ENCODE measurements at regions not wholly inside any gene's neighbourhood (a gene's known extent, or its start where the extent isn't known, plus 50 kb on each side); places are given as distances from the start of the nearest gene placed in this dataset.

DNA sequence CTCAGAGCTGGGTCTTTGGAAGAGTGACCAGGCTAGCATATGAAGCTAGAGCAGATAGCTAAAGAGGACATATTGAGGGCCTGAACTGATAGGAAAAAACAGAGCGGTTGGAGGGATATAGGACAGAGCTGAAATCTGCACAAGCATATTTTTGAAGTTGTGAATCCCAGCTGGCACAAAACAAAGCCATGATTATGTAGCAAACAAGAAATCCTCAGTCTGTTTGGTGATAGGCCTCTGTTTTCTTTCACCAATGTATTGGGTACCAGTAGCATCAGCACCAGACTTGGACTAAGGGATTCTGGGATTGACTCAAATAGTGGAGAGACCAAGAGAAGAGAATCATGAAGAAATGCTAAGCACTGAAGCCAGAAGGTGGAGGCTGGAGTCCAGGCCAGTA lies 151.0 kb downstream of the FAM43A start:
- no peak for DNase-seq (ENCODE audit: low read depth, low spot score)

DNA sequence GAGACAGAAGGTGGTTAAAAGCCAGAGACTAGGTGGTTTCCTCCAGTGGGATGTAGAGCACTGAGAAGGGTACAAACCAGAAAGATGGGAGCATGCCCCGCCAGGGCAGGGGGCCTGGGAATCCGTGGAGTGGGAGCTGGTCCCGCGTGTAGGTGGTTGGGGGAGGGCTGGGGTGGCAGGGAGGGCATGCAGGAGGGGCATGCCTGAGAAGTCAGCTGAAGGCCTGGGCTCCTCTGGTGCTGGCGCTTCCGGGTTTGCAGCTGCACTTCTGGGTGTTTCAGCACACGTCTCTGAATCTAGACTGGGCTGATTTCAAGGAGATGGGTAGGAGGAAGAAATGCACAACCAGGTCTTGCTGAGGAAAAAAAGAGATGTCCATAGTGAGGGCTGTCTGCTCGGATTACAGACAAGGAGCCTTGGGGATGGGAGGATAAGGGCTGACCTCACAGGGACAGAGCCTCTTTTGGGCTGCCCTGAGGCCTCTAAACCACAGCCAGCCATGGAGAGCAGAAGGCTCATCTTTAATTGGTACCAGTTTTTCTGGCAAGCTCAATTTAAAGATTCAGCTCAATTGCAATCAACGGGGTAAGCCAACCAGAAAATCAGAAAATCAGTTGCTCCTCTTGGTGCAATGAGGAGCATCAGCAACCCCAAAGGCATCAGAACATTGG lies 151.9 kb downstream of the FAM43A start:
- DNase-seq (ENCODE audit: low read depth, low spot score): no peak

GRCh38 chr3:194838236-194838635 lies 152.6 kb downstream of the FAM43A start:
- no peak for DNase-seq (ENCODE audit: low read depth, low spot score)

DNA sequence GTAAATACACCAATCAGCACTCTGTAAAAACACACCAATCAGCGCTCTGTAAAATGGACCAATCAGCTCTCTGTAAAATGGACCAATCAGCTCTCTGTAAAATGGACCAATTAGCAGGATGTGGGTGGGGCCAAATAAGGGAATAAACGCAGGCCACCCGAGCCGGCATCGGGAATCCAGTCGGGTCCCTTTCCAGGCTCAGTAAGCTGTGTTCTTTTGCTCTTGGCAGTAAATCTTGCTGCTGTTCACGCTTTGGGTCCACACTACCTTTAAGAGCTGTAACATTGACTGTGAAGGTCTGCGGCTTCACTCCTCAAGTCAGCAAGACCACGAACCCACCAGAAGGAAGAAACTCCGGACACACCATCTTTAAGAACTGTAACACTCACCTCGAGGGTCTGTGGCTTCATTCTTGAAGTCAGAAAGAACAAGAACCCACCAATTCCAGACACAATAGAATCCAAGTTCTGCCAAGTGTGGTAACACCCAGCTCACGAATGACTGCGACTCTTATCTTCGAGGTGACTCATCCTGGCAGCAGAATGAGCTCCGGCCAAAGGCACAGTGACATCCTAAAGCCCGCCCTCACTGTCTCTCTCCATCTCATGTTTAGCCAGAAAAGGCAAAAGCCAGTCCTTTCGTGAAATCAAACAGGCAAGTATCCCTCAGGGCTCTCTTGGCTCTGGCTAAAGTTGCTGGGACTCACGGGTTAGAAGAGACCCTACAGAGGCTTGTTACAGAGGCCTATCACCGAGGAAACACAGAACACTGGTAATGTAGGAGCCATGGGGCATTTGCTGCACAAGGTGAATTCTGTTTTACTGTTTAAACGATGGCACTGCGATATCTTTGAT lies 155.2 kb downstream of the FAM43A start:
- peak; percentile 68 for DNase-seq (ENCODE audit: low read depth, low spot score)

DNA sequence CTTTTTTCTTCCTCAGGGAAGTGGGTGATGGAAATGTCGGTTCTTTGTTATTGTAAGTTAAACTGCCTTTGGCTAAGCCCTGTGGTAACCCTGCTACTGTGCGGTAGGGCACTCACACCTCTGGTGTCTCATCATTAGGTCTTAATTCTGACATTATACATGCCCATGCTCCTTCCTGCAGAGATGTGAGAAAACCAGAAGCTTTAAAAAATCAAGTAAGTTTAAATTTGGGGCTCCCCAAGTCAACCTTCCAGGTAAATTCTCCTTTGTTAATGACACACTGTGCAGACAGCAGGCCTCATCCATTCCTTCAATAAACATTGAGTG lies 155.8 kb downstream of the FAM43A start:
- no peak for DNase-seq (ENCODE audit: low read depth, low spot score)

DNA sequence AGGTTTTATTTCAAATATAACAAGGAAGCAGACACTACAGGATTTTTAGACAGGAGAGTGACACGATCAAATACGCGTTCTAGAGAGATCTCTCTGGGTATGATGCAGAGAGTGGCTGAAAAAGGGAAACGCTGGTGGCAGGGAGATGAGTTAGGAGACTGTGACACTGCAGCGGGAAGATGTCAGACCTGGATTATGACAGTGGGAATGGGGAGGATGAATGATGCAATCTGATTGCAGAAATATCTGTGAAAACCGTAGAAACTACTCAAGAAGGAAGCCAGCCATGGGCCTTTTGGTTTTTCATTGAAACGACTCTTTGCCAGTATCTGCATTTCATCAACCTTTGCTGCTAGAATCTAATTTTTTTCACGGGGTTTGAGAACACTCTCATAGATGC lies 157.9 kb downstream of the FAM43A start:
- no peak for DNase-seq (ENCODE audit: low read depth, low spot score)

- no peak for DNase-seq (ENCODE audit: low read depth, low spot score)
These were observed 158.4 kb downstream of the FAM43A start for GRCh38 chr3:194844046-194844445.

GRCh38 chr3:194849166-194849875 lies 163.6 kb downstream of the FAM43A start:
- DNase-seq (ENCODE audit: low read depth, low spot score): no peak

- DNase-seq (ENCODE audit: low read depth, low spot score): no peak
These were observed 165.6 kb downstream of the FAM43A start for GRCh38 chr3:194851254-194851653.

- DNase-seq (ENCODE audit: low read depth, low spot score): no peak
These were observed 166.3 kb downstream of the FAM43A start for GRCh38 chr3:194851941-194852340.

- no peak for DNase-seq (ENCODE audit: low read depth, low spot score)
These were observed 166.7 kb downstream of the FAM43A start for GRCh38 chr3:194852345-194852744.

DNA sequence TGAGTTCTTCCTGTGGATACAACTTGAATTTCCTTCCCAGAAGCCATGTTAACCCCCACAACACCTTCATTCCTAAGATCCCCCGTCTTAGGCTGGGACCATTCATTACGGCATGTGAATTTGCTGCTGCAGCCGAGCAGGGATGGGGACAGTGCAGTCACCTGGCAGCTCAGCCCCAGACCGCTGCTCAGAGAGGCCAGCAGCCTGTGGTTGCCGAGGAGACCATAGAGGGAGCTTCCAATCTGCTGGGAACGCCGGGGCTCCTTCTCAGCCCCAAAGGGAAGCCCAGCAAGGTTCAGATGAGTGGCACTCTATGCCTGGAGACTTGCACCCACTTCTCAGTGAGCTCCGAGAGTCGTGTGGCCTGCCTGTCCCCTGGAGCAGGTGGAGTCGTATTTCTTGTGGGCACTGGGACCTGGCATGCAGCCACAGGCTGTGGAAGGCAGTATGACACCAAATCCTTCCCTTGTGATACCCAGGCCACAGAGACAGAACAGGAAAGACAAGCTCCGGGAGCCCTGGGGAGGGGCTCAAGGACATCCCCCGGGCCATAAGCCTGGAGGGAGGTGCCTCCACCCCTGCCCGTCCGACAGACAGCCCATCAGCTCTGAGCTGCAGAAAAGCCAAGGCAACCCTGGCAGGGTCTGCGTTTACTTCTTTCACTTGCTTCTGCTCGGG lies 167.3 kb downstream of the FAM43A start:
- DNase-seq (ENCODE audit: low read depth, low spot score): peak; percentile 16

GRCh38 chr3:194854206-194854605 lies 168.5 kb downstream of the FAM43A start:
- no peak for DNase-seq (ENCODE audit: low read depth, low spot score)

GRCh38 chr3:194854659-194855390 lies 169.1 kb downstream of the FAM43A start:
- DNase-seq (ENCODE audit: low read depth, low spot score): no peak

DNA sequence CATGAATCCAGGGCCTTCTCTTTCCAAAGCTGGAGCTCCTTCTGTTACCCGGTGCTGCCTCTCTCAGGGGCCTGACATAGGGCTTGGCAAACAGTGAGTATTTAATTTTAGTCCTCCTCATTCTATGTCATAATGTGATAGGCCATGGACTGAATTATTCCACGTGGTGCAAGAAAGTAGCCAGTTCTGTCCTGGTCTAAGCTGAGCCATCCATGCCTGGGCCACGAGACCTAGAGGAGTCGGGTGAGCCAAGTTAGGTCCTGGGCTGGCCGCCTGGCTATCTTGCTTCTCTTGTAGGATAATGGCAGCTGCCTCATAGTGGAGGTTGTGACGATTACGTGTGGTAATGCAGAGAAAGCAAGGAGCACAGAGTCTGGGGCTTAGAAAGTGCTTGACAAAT lies 170.6 kb downstream of the FAM43A start:
- no peak for DNase-seq (ENCODE audit: low read depth, low spot score)

GRCh38 chr3:194857469-194858113 lies 171.9 kb downstream of the FAM43A start:
- DNase-seq (ENCODE audit: low read depth, low spot score): peak; percentile 65

DNA sequence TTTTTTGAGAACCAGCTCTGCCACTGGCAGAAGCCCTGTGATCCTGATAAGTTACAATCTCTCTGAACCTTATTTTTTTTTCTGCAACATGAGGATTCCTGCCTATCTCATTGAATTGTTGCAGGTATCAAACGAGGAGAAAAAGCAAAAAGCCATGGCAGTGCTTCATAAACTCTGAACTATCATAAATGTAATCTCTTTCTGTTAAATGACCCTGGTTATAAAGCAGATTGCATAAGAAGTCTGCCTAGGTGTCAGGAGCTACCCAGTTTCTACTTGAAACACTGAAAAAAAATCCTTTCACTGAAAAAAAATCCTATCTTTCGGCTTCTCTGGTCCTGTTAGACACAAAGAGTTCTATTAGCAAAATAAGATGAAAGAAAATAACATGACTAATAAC lies 172.7 kb downstream of the FAM43A start:
- DNase-seq (ENCODE audit: low read depth, low spot score): no peak

- no peak for DNase-seq (ENCODE audit: low read depth, low spot score)
These were observed 175.0 kb downstream of the FAM43A start for GRCh38 chr3:194860725-194861124.

GRCh38 chr3:194861375-194861774 lies 175.7 kb downstream of the FAM43A start:
- no peak for DNase-seq (ENCODE audit: low read depth, low spot score)

DNA sequence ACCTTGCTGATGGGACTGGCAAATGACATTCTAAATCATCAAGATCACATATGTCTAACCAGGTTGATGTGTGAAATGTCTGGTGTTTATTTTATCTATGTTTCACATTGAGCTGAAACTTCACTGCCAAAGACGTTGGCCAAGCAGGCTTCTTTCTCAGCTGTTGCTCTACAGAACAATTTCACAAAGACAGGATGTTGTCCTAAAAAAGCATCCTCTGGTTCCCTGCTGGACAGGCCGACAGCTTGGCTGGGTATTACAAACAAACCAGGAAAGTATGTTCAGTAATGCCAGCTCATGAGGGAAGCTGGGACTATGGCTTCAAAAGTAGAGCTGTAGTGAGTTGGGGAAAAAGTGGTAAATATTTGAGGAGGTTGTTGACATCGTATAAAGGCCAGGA lies 179.4 kb downstream of the FAM43A start:
- no peak for DNase-seq (ENCODE audit: low read depth, low spot score)

GRCh38 chr3:194865615-194866014 lies 179.9 kb downstream of the FAM43A start:
- DNase-seq (ENCODE audit: low read depth, low spot score): no peak

Data from astrocyte of the hippocampus (primary cell).